Neural progenitor cell (in vitro differentiated cells): ENCODE measurements at regions not wholly inside any gene's neighbourhood (a gene's known extent, or its start where the extent isn't known, plus 50 kb on each side); places are given as distances from the start of the nearest gene placed in this dataset.

Experiments
- DNase-seq: peaks from one replicate; pipeline ENCODE4 v3.0.0-alpha.2; 2016; ENCODE audit warnings: low spot score
- H2AFZ ChIP-seq: fragments of 200-600 bp; sonication (generic); replicated peaks from 2 replicates; pipeline ENCODE4 v1.6.1; 2016; ENCODE audit warnings: antibody characterized with exemption
- H3F3A ChIP-seq: fragments of 200-600 bp; sonication (generic); 2 replicates; pipeline ENCODE4 v1.6.1; 2016; ENCODE audit warnings: antibody characterized with exemption, low read depth
- H3K27ac ChIP-seq: fragments of 200-600 bp; sonication (generic); 2 replicates; pipeline ENCODE4 v1.5.1; 2016; ENCODE audit warnings: mild to moderate bottlenecking
- H3K27me3 ChIP-seq: fragments of 200-600 bp; sonication (generic); 2 replicates; pipeline ENCODE4 v1.6.1; 2016; ENCODE audit warnings: mild to moderate bottlenecking, moderate library complexity
- H3K36me3 ChIP-seq: fragments of 200-600 bp; sonication (generic); 2 replicates; pipeline ENCODE4 v1.5.1; 2016
- H3K4me1 ChIP-seq: fragments of 200-600 bp; sonication (generic); 2 replicates; pipeline ENCODE4 v1.6.1; 2016; ENCODE audit warnings: mixed run types
- H3K4me2 ChIP-seq: fragments of 200-600 bp; sonication (generic); 2 replicates; pipeline ENCODE4 v1.6.1; 2016
- H3K4me3 ChIP-seq: fragments of 200-600 bp; sonication (generic); 2 replicates; pipeline ENCODE4 v1.5.1; 2016
- H3K79me2 ChIP-seq: fragments of 200-600 bp; sonication (generic); 2 replicates; pipeline ENCODE4 v1.6.1; 2016; ENCODE audit warnings: low read depth
- H3K9ac ChIP-seq: fragments of 200-600 bp; sonication (generic); 2 replicates; pipeline ENCODE4 v1.6.1; 2016
- H3K9me3 ChIP-seq: fragments of 200-600 bp; sonication (generic); 2 replicates; pipeline ENCODE4 v1.5.1; 2016; ENCODE audit warnings: low read depth
- H4K20me1 ChIP-seq: fragments of 200-600 bp; sonication (generic); 2 replicates; pipeline ENCODE4 v1.6.1; 2016; ENCODE audit warnings: low read depth
- H3K27ac Mint-ChIP-seq: 3 replicates; pipeline ENCODE4 v1.8.0; 2021; ENCODE audit warnings: mixed read lengths
- H3K27me3 Mint-ChIP-seq: 2 replicates; pipeline ENCODE4 v1.8.0; 2022; ENCODE audit warnings: low read depth, mild to moderate bottlenecking, inconsistent platforms, moderate library complexity, mixed read lengths; ENCODE audit not compliant: insufficient read depth
- H3K36me3 Mint-ChIP-seq: 3 replicates; pipeline ENCODE4 v1.8.0; 2021; ENCODE audit warnings: mixed read lengths
- H3K4me1 Mint-ChIP-seq: 3 replicates; pipeline ENCODE4 v1.8.0; 2021; ENCODE audit warnings: mixed read lengths
- H3K4me3 Mint-ChIP-seq: 3 replicates; pipeline ENCODE4 v1.8.0; 2021; ENCODE audit warnings: mild to moderate bottlenecking, moderate library complexity, mixed read lengths
- H3K9me3 Mint-ChIP-seq: 3 replicates; pipeline ENCODE4 v1.8.0; 2020; ENCODE audit warnings: mixed read lengths
- EZH2 ChIP-seq: fragments of 200-600 bp; sonication (generic); IDR thresholded peaks from 2 replicates; pipeline ENCODE4 v1.6.1; 2017; ENCODE audit warnings: antibody characterized with exemption, mild to moderate bottlenecking, moderate library complexity
- EZH2phosphoT487 ChIP-seq: fragments of 200-600 bp; sonication (generic); IDR thresholded peaks from 2 replicates; pipeline ENCODE4 v1.6.1; 2017; ENCODE audit warnings: antibody characterized with exemption
- TF ChIP-seq, protein P1 (sequence below): fragments of 200-600 bp; sonication (generic); IDR thresholded peaks from 2 replicates; pipeline ENCODE4 v1.5.1; 2017; ENCODE audit warnings: antibody characterized with exemption, mild to moderate bottlenecking

DNA sequence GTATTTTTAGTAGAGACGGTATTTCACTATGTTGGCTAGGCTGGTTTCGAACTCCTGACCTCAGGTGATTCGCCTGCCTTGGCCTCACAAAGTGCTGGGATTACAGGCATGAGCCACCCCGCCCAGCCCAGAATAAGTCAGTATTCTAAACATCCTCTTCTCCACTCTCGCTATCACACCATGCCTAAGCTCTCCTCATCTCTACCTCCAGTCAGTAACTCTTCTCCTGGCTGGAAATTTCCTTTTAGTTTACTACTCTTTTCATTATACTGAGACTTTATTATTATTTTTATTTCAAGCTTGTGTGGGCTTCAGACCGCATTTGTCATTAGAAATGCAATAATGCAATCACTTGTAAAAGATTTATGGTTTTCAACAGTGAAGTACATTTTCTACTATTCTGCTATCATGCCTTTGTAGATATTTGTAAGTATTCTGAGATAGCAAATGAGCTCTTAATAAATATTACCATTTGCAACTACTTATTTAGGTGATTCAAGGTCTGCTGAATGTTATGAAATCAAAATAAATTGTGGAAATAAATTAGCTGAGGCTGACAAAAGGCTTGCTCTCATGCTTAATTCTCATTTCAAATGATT lies 617.3 kb upstream of the GOT2 start:
- Histone ChIP-seq H3K4me3 (no peak overlapping the region), H3K27ac (no peak overlapping the region), H3K79me2 (no peaks in the 10 kb centered on the region), H3K4me2 (no peak overlapping the region), H3K9me3 (no peaks in the 10 kb centered on the region), H3K27me3 (peaks cover 3% of the 10 kb centered on the region), H3K4me1 (peaks cover 15% of the 10 kb centered on the region), H3K9ac (no peak overlapping the region), H3F3A (peaks cover 1% of the 10 kb centered on the region), H4K20me1 (no peaks in the 10 kb centered on the region), H2AFZ (no peak overlapping the region), H3K36me3 (no peaks in the 10 kb centered on the region)
- Mint-ChIP-seq H3K36me3 (no peaks in the 10 kb centered on the region), H3K4me1 (peaks cover 10% of the 10 kb centered on the region), H3K27ac (no peak overlapping the region), H3K27me3 (no peaks in the 10 kb centered on the region), H3K9me3 (peaks cover 4% of the 10 kb centered on the region), H3K4me3 (no peak overlapping the region)
- DNase-seq: no peak
- TF ChIP-seq EZH2: no peak
- TF ChIP-seq, protein P1, sequence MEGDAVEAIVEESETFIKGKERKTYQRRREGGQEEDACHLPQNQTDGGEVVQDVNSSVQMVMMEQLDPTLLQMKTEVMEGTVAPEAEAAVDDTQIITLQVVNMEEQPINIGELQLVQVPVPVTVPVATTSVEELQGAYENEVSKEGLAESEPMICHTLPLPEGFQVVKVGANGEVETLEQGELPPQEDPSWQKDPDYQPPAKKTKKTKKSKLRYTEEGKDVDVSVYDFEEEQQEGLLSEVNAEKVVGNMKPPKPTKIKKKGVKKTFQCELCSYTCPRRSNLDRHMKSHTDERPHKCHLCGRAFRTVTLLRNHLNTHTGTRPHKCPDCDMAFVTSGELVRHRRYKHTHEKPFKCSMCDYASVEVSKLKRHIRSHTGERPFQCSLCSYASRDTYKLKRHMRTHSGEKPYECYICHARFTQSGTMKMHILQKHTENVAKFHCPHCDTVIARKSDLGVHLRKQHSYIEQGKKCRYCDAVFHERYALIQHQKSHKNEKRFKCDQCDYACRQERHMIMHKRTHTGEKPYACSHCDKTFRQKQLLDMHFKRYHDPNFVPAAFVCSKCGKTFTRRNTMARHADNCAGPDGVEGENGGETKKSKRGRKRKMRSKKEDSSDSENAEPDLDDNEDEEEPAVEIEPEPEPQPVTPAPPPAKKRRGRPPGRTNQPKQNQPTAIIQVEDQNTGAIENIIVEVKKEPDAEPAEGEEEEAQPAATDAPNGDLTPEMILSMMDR: no peak
- TF ChIP-seq EZH2phosphoT487: no peak

DNA sequence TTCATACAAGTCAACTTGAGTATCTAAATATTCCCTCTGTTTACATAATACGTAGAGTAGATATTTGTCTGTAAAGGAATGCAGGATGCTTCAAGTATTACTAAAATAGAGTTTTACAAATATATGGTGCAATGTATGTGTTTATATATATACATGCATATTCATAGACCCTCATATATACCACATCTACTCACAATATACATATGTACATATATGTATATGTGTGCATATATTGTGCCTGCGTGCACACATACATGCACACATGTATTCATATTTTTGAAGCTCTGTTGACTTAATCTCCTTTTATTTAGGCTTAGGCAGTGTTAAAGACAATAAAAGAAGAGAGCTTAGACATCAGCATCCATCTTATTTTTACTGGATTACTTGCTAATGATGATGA lies 616.6 kb upstream of the GOT2 start:
- Histone ChIP-seq H4K20me1 (no peaks in the 10 kb centered on the region), H3K9me3 (no peaks in the 10 kb centered on the region), H3K4me1 (peaks cover 7% of the 10 kb centered on the region), H3K4me3 (no peak overlapping the region), H2AFZ (no peak overlapping the region), H3K9ac (no peak overlapping the region), H3K79me2 (no peaks in the 10 kb centered on the region), H3K4me2 (no peak overlapping the region), H3K36me3 (no peaks in the 10 kb centered on the region), H3F3A (no peaks in the 10 kb centered on the region), H3K27ac (no peak overlapping the region), H3K27me3 (peaks cover 11% of the 10 kb centered on the region)
- TF ChIP-seq EZH2phosphoT487 (no peak), EZH2 (no peak)
- TF ChIP-seq, protein P1: no peak
- Mint-ChIP-seq H3K4me3 (no peak overlapping the region), H3K9me3 (peaks cover 4% of the 10 kb centered on the region), H3K27me3 (no peaks in the 10 kb centered on the region), H3K27ac (no peak overlapping the region), H3K36me3 (no peaks in the 10 kb centered on the region), H3K4me1 (peaks cover 6% of the 10 kb centered on the region)
- DNase-seq: no peak

DNA sequence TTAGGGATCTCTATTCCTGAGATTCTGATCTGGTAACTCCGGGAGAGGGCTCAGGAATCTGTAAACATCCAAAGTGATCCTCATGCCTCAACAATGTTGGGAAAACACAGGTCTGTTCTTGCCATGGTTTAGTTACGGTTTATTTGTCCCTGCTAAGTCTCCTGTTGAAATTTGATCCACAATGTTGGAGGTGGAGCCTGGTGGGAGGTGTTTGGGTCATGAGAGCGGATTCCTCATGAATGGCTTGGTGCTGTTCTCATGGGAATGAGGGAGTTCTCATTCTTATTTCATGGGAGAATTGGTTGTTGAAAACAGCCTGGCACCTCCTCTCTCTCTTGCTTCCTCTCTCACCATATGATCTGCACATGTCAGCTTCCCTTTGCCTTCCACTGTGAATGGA lies 608.6 kb upstream of the GOT2 start:
- Mint-ChIP-seq H3K4me3 (no peak overlapping the region), H3K4me1 (peaks cover 19% of the 10 kb centered on the region), H3K27ac (no peak overlapping the region), H3K27me3 (no peaks in the 10 kb centered on the region), H3K36me3 (no peaks in the 10 kb centered on the region), H3K9me3 (no peaks in the 10 kb centered on the region)
- Histone ChIP-seq H3K27ac (no peak overlapping the region), H2AFZ (no peak overlapping the region), H4K20me1 (no peaks in the 10 kb centered on the region), H3K4me3 (no peak overlapping the region), H3K36me3 (no peaks in the 10 kb centered on the region), H3K4me1 (peaks cover 17% of the 10 kb centered on the region), H3K9me3 (no peaks in the 10 kb centered on the region), H3K4me2 (no peak overlapping the region), H3K27me3 (peaks cover 69% of the 10 kb centered on the region), H3K79me2 (no peaks in the 10 kb centered on the region), H3K9ac (no peak overlapping the region), H3F3A (peaks cover 11% of the 10 kb centered on the region)
- no peak for DNase-seq
- TF ChIP-seq, protein P1: no peak
- TF ChIP-seq EZH2phosphoT487: no peak
- no peak for TF ChIP-seq EZH2
